ENCODE measurements at regions not wholly inside any gene's neighbourhood (a gene's known extent, or its start where the extent isn't known, plus 50 kb on each side); places are given as distances from the start of the nearest gene placed in this dataset.

DNA sequence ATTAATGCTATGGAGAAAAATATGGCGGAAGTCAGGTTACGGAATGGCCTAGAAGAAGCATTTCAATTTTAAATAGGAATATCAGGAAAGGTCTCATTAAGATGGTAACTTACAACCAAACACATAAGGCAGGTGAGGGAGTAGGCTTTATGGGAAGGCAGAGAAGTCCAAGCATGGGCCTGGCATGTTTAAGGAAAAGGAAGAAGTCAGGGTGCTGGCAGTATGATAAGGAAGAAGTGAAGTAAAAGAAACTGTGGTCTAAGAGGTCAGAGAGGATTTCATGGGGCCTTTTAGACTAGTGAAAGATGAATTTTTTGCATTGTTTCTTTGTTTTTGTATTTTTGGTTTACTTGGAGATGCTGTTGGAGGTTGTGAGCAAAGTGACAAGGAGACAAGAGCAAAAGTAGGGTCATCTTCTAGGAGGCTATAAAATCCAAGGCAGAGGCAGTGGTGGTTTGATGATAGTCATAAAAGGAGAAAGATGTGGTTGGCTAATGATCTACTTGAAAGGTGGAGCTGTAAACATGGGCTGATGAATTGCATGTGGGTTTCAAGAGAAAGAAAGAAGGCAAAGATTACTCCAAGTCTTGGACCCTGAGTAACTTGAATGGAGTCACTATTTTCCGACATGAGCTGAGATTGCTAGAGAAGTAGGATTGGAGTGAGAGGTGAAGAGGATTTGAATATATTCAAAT lies 354.3 kb downstream of the GPD2 start:
- H3K9me3 ChIP-seq (ENCODE audit: control insufficient read depth, low read length) = no peaks in the 10 kb centered on the region
- H3K27me3 ChIP-seq (ENCODE audit: control insufficient read depth, insufficient read depth, low read length, poor library complexity, severe bottlenecking) = no peaks in the 10 kb centered on the region
- no peak overlapping the region for H3K27ac ChIP-seq (ENCODE audit: insufficient read depth, low read depth, low read length, poor library complexity, severe bottlenecking)
- no peak overlapping the region for H3K4me3 ChIP-seq (ENCODE audit: insufficient read depth, low read depth, low read length)
- H3K36me3 ChIP-seq (ENCODE audit: control insufficient read depth, insufficient read depth, low read length) = no peaks in the 10 kb centered on the region
- WGBS, 2 experiments = 93 to 99% methylated on average over 3 of the region's 3 CpGs
- no peaks in the 10 kb centered on the region for H3K4me1 ChIP-seq (ENCODE audit: control insufficient read depth, insufficient read depth, low read length)

DNA sequence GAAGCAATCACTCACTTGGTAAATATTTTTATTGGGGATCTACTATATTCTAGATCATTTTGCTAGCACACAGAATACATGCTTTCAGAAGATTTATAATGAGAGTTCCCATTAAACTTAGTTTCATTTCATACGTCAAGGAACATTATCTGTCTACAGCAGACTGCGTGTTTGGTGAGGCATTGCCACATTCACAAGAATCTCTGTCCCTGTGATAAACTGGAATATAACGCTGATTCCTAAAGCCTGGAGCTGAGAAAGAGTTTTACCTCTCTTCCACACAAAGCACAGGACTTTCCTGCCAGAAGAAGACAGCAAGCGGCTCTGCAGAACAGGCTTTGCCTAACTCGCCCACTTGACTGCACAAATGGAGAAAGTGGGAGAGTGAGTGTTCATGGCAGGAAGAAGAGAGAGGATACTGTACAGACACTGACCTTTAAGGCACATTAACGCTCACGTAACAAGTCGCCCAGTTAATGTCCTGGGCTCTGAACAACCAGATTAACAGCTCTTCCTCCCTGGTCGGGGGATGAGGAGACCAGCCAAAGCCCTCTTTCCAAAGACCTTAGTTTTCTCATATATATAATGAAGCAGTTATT lies 356.2 kb downstream of the GPD2 start:
- Histone ChIP-seq H3K36me3 (ENCODE audit: control insufficient read depth, insufficient read depth, low read length) (no peaks in the 10 kb centered on the region), H3K4me1 (ENCODE audit: control insufficient read depth, insufficient read depth, low read length) (no peaks in the 10 kb centered on the region), H3K27me3 (ENCODE audit: control insufficient read depth, insufficient read depth, low read length, poor library complexity, severe bottlenecking) (no peaks in the 10 kb centered on the region), H3K4me3 (ENCODE audit: insufficient read depth, low read depth, low read length) (no peak overlapping the region), H3K9me3 (ENCODE audit: control insufficient read depth, low read length) (no peaks in the 10 kb centered on the region), H3K27ac (ENCODE audit: insufficient read depth, low read depth, low read length, poor library complexity, severe bottlenecking) (no peak overlapping the region)
- 92 to 96% methylated on average over 8 to 9 of the region's 9 CpGs for WGBS, 2 experiments

DNA sequence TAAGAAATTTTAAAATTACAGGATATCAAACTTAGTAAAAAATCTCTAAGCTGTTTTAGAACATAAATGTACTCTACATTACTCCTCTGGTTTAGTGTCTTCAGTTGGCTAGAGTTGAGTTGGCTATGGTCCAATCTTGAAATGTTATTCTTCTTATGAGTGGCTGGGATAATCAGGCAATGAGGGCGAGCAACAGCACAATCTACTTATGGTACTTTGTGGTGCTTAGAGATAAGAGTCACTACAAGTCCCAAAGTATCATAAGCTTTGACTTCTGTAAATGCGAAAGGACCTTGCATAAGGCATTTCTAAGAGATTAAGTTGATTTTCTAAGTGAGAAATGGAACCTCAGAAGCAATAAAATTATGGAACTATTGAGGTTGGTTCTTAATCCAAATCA lies 361.7 kb downstream of the GPD2 start:
- no peak overlapping the region for H3K4me3 ChIP-seq (ENCODE audit: insufficient read depth, low read depth, low read length)

DNA sequence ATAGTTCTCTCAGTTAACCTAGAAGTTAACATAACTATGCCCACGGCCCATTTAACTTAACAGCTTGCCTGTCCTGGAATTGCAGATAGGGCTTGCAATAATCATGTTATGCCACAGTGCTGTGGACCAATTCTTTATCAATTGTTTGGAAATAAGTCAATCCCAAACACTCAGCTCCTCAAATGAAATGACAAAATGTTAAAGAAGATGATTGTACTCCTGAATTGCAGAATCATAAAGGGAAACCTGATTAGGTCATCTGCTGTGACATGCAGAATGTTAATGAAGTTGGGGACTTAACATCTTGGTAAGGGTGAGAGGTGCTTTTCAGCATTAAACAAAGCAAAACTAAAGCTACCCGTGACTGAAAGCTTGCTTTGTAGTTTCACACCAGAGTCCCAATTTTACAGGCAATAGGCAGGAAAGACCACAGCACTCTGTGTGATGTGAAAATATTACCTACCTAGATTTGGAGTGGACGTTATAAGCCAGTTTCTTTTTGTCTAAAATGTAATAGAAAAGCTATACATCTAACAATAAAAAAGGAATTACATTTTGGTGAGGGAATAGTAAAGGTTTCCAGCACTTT lies 364.0 kb downstream of the GPD2 start:
- no peak overlapping the region for H3K27ac ChIP-seq (ENCODE audit: insufficient read depth, low read depth, low read length, poor library complexity, severe bottlenecking)
- WGBS, 2 experiments = 7 to 23% methylated on average over 2 of the region's 3 CpGs
- H3K4me3 ChIP-seq (ENCODE audit: insufficient read depth, low read depth, low read length) = no peak overlapping the region

More for the DNA sequence above, 361.7 kb downstream of the GPD2 start:
- no peaks in the 10 kb centered on the region for H3K36me3 ChIP-seq (ENCODE audit: control insufficient read depth, insufficient read depth, low read length)
- no peak overlapping the region for H3K27ac ChIP-seq (ENCODE audit: insufficient read depth, low read depth, low read length, poor library complexity, severe bottlenecking)
- no peaks in the 10 kb centered on the region for H3K9me3 ChIP-seq (ENCODE audit: control insufficient read depth, low read length)
- no peaks in the 10 kb centered on the region for H3K27me3 ChIP-seq (ENCODE audit: control insufficient read depth, insufficient read depth, low read length, poor library complexity, severe bottlenecking)
- H3K4me1 ChIP-seq (ENCODE audit: control insufficient read depth, insufficient read depth, low read length) = peaks cover 9% of the 10 kb centered on the region
- 89 to 94% methylated on average over 2 of the region's 2 CpGs for WGBS, 2 experiments

DNA sequence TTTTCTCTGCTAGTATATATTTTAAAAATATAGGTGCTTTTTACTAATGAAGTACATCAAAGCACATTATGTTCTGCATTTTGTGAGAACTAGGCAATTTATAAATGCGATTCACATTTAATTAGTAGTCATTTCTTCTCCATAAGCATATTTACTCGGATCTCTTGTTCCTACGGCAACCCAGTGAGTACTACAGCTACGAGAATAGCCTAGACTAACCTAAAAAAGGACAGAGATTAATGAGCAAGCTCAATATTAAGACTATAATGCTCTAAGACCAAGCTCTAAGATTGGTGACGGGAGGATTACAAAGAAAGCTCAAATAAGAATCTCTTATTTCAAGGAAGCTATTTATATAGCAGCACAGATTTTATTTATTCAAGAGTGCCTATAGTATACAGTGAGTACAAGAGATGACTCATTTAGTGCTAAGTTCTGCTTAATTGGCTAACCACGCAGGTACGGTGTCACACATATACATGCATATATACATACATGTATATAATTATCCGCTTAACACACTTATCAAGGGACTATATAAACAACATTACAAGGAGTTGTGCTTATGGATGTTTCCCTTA lies 364.7 kb downstream of the GPD2 start:
- H3K27me3 ChIP-seq (ENCODE audit: control insufficient read depth, insufficient read depth, low read length, poor library complexity, severe bottlenecking) = no peaks in the 10 kb centered on the region
- 72 to 89% methylated on average over 4 to 6 of the region's 8 CpGs for WGBS, 2 experiments
- H3K9me3 ChIP-seq (ENCODE audit: control insufficient read depth, low read length) = no peaks in the 10 kb centered on the region
- peaks cover 14% of the 10 kb centered on the region for H3K4me1 ChIP-seq (ENCODE audit: control insufficient read depth, insufficient read depth, low read length)
- no peak overlapping the region for H3K27ac ChIP-seq (ENCODE audit: insufficient read depth, low read depth, low read length, poor library complexity, severe bottlenecking)
- H3K4me3 ChIP-seq (ENCODE audit: insufficient read depth, low read depth, low read length) = no peak overlapping the region
- H3K36me3 ChIP-seq (ENCODE audit: control insufficient read depth, insufficient read depth, low read length) = no peaks in the 10 kb centered on the region

More for the DNA sequence above, 364.0 kb downstream of the GPD2 start:
- Histone ChIP-seq H3K36me3 (ENCODE audit: control insufficient read depth, insufficient read depth, low read length) (no peaks in the 10 kb centered on the region), H3K9me3 (ENCODE audit: control insufficient read depth, low read length) (no peaks in the 10 kb centered on the region), H3K27me3 (ENCODE audit: control insufficient read depth, insufficient read depth, low read length, poor library complexity, severe bottlenecking) (no peaks in the 10 kb centered on the region), H3K4me1 (ENCODE audit: control insufficient read depth, insufficient read depth, low read length) (peaks cover 14% of the 10 kb centered on the region)

DNA sequence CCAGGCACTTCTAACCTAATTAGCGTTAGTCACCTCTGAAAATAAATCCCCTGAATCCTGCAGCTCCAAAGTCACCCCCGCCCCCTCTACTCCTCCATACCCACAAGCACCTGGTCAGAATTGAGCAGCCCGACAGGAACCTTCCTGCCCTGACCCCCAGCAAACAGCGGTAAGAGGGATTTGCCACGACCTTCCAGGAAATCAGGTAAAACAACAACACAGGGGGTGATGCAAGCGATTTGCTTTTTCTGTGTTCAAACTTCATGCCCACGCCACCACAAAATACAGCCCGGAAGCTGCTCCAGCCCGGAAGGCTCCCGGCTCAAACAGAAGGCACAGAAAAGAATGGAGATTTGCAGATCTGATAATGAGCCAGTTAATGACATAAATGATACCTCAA lies 367.1 kb downstream of the GPD2 start:
- Histone ChIP-seq H3K4me3 (ENCODE audit: insufficient read depth, low read depth, low read length) (no peak overlapping the region), H3K36me3 (ENCODE audit: control insufficient read depth, insufficient read depth, low read length) (no peaks in the 10 kb centered on the region), H3K27me3 (ENCODE audit: control insufficient read depth, insufficient read depth, low read length, poor library complexity, severe bottlenecking) (no peaks in the 10 kb centered on the region), H3K27ac (ENCODE audit: insufficient read depth, low read depth, low read length, poor library complexity, severe bottlenecking) (no peak overlapping the region), H3K4me1 (ENCODE audit: control insufficient read depth, insufficient read depth, low read length) (peaks cover 14% of the 10 kb centered on the region), H3K9me3 (ENCODE audit: control insufficient read depth, low read length) (no peaks in the 10 kb centered on the region)
- 58 to 67% methylated on average over 8 to 10 of the region's 10 CpGs for WGBS, 2 experiments

DNA sequence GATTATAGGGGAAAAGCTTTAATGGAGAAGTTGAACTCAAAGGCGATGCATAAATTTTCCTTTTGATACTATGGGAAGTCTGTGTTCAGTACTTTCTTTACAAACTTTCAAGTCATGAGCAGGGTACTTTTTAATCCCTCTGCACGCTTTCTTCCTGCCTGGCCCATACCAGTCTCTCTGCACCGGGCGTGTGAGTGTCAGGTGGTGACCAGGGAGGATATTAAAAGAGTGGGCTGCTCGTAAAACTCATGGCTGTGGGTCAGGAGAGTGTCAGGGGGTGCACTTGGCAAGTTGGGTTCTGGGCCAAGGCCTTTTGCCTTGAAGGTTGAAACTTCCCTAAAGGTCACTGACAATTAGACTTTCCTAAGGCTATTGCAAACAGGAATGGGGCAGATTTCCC lies 367.8 kb downstream of the GPD2 start:
- Histone ChIP-seq H3K4me3 (ENCODE audit: insufficient read depth, low read depth, low read length) (no peak overlapping the region), H3K27ac (ENCODE audit: insufficient read depth, low read depth, low read length, poor library complexity, severe bottlenecking) (no peak overlapping the region), H3K4me1 (ENCODE audit: control insufficient read depth, insufficient read depth, low read length) (peaks cover 14% of the 10 kb centered on the region), H3K27me3 (ENCODE audit: control insufficient read depth, insufficient read depth, low read length, poor library complexity, severe bottlenecking) (no peaks in the 10 kb centered on the region), H3K9me3 (ENCODE audit: control insufficient read depth, low read length) (no peaks in the 10 kb centered on the region), H3K36me3 (ENCODE audit: control insufficient read depth, insufficient read depth, low read length) (no peaks in the 10 kb centered on the region)
- 90 to 96% methylated on average over 5 of the region's 5 CpGs for WGBS, 2 experiments

DNA sequence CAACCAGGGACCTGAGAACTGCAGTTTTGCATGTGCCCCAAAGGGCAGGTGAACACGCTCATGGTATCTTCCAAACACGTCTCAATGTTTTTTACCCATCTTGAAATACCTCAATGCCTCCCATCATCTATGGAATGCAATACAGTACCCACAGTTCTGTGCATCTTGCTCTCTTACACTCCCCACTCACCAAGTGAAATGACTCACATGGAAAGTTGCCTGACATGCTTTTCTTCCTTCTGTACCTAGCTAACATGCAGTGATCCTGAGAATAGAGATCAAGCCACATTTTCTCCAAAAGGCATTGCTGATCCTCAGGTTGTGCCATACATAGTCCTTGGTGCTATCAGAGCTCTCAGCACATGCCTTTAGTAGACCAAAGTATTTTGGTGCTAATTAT lies 373.9 kb downstream of the GPD2 start:
- Histone ChIP-seq H3K36me3 (ENCODE audit: control insufficient read depth, insufficient read depth, low read length) (no peaks in the 10 kb centered on the region), H3K27ac (ENCODE audit: insufficient read depth, low read depth, low read length, poor library complexity, severe bottlenecking) (no peak overlapping the region), H3K27me3 (ENCODE audit: control insufficient read depth, insufficient read depth, low read length, poor library complexity, severe bottlenecking) (no peaks in the 10 kb centered on the region), H3K4me3 (ENCODE audit: insufficient read depth, low read depth, low read length) (no peak overlapping the region), H3K9me3 (ENCODE audit: control insufficient read depth, low read length) (no peaks in the 10 kb centered on the region), H3K4me1 (ENCODE audit: control insufficient read depth, insufficient read depth, low read length) (no peaks in the 10 kb centered on the region)
- 94 to 96% methylated on average over 2 of the region's 2 CpGs for WGBS, 2 experiments

DNA sequence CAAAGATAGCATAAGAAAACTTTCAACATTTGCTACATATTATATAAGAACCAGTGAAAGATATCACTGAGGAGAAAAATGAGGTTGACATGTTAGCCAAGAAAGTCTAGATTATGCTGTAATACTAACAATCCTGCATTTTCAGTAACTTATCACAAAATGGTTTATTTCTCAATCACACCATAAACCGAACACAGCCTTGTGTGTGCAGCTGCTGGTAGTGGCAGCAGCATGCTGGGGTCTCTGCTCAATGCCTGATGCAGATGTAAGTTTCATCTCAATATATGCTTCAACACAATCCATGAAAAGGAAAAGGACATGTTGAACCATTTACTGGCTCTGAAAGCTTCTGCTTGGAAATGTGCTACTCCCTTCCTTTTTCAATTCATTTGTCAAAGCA lies 376.3 kb downstream of the GPD2 start:
- no peak overlapping the region for H3K4me3 ChIP-seq (ENCODE audit: insufficient read depth, low read depth, low read length)
- no peaks in the 10 kb centered on the region for H3K4me1 ChIP-seq (ENCODE audit: control insufficient read depth, insufficient read depth, low read length)
- H3K27ac ChIP-seq (ENCODE audit: insufficient read depth, low read depth, low read length, poor library complexity, severe bottlenecking) = no peak overlapping the region
- no peaks in the 10 kb centered on the region for H3K27me3 ChIP-seq (ENCODE audit: control insufficient read depth, insufficient read depth, low read length, poor library complexity, severe bottlenecking)
- WGBS, 2 experiments = 93 to 94% methylated on average over 1 of the region's 1 CpG
- no peaks in the 10 kb centered on the region for H3K9me3 ChIP-seq (ENCODE audit: control insufficient read depth, low read length)
- H3K36me3 ChIP-seq (ENCODE audit: control insufficient read depth, insufficient read depth, low read length) = no peaks in the 10 kb centered on the region

DNA sequence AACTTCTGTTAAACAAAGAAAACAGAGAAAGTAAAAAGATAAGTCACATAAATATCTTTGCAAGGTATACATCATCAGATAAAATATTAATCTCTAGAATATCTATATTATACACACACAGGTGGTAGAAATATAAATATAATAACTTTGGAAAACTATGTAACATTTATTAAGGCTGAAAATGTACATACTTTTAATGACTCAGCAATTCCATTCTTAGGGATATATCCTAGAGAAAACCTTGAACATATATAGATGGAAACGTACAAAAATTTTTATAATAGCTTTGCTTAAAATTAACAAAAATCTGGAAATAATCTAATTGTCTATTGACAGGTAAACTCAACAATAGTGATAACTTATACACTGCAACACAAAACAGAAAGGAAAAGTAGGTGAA lies 381.3 kb downstream of the GPD2 start:
- Histone ChIP-seq H3K27ac (ENCODE audit: insufficient read depth, low read depth, low read length, poor library complexity, severe bottlenecking) (no peak overlapping the region), H3K27me3 (ENCODE audit: control insufficient read depth, insufficient read depth, low read length, poor library complexity, severe bottlenecking) (no peaks in the 10 kb centered on the region), H3K36me3 (ENCODE audit: control insufficient read depth, insufficient read depth, low read length) (no peaks in the 10 kb centered on the region), H3K9me3 (ENCODE audit: control insufficient read depth, low read length) (no peaks in the 10 kb centered on the region), H3K4me3 (ENCODE audit: insufficient read depth, low read depth, low read length) (no peak overlapping the region), H3K4me1 (ENCODE audit: control insufficient read depth, insufficient read depth, low read length) (no peaks in the 10 kb centered on the region)
- no CpG with 5 or more reads among the region's 1 CpG for WGBS, 2 experiments

Data from ectodermal cell (in vitro differentiated cells).